ENCODE measurements at regions not wholly inside any gene's neighbourhood (a gene's known extent, or its start where the extent isn't known, plus 50 kb on each side); places are given as distances from the start of the nearest gene placed in this dataset.

GRCh38 chr18:41561961-41562360 lies 393.1 kb upstream of the PIK3C3 start:
- Histone ChIP-seq H3K27ac (ENCODE audit: low read length) (no peak overlapping the region), H3K79me2 (ENCODE audit: low read length) (no peaks in the 10 kb centered on the region), H3K9ac (ENCODE audit: low read length) (no peak overlapping the region), H3K4me2 (ENCODE audit: low read length) (no peak overlapping the region), H3K4me1 (ENCODE audit: insufficient read depth, low read length) (no peaks in the 10 kb centered on the region), H3K27me3 (ENCODE audit: low read length) (no peaks in the 10 kb centered on the region), H3K4me3 (ENCODE audit: low read length) (no peak overlapping the region), H3F3A (ENCODE audit: low read length, unreplicated experiment) (no peaks in the 10 kb centered on the region), H3K36me3 (ENCODE audit: low read depth, low read length) (no peaks in the 10 kb centered on the region), H3K9me2 (replicated peaks; ENCODE audit: low read length) (no peaks in the 10 kb centered on the region), H4K20me1 (ENCODE audit: low read length) (no peaks in the 10 kb centered on the region), H2AFZ (ENCODE audit: low read length) (no peak overlapping the region), H3K9me3 (ENCODE audit: low read length) (no peaks in the 10 kb centered on the region)
- ChIA-PET POLR2A (ENCODE audit: unreplicated experiment) (no interaction called here), CTCF (no interaction called here)
- DNase-seq (no peak), ATAC-seq (no peak)
- no peak for TF ChIP-seq EZH2phosphoT487 (IDR thresholded peaks at IDR 0.05; ENCODE audit: borderline replicate concordance, low read length)
- TF ChIP-seq EZH2 (IDR thresholded peaks at IDR 0.05; ENCODE audit: low read length, unreplicated experiment), result no peak
- no peak for TF ChIP-seq CTCF (conservative IDR thresholded peaks at IDR 0.05; ENCODE audit: low read depth, low read length)
- BruUV-seq (replicated peaks), result no TSS peak
- intact Hi-C loops (cut with micrococcal nuclease), result no loop called here

GRCh38 chr18:41558715-41559114 lies 396.3 kb upstream of the PIK3C3 start:
- Histone ChIP-seq H3K36me3 (ENCODE audit: low read depth, low read length) (no peaks in the 10 kb centered on the region), H3K27ac (ENCODE audit: low read length) (no peak overlapping the region), H4K20me1 (ENCODE audit: low read length) (no peaks in the 10 kb centered on the region), H3K9ac (ENCODE audit: low read length) (no peak overlapping the region), H2AFZ (ENCODE audit: low read length) (no peak overlapping the region), H3K27me3 (ENCODE audit: low read length) (no peaks in the 10 kb centered on the region), H3K9me3 (ENCODE audit: low read length) (no peaks in the 10 kb centered on the region), H3K4me1 (ENCODE audit: insufficient read depth, low read length) (no peaks in the 10 kb centered on the region), H3K4me3 (ENCODE audit: low read length) (no peak overlapping the region), H3K4me2 (ENCODE audit: low read length) (no peak overlapping the region), H3F3A (ENCODE audit: low read length, unreplicated experiment) (no peaks in the 10 kb centered on the region), H3K9me2 (replicated peaks; ENCODE audit: low read length) (no peaks in the 10 kb centered on the region), H3K79me2 (ENCODE audit: low read length) (no peaks in the 10 kb centered on the region)
- BruUV-seq (replicated peaks), result no TSS peak
- POLR2A ChIA-PET (ENCODE audit: unreplicated experiment), result no interaction called here
- CTCF ChIA-PET, result no interaction called here
- DNase-seq (no peak), ATAC-seq (no peak)
- no peak for TF ChIP-seq EZH2phosphoT487 (IDR thresholded peaks at IDR 0.05; ENCODE audit: borderline replicate concordance, low read length)
- no peak for TF ChIP-seq EZH2 (IDR thresholded peaks at IDR 0.05; ENCODE audit: low read length, unreplicated experiment)
- no peak for TF ChIP-seq CTCF (conservative IDR thresholded peaks at IDR 0.05; ENCODE audit: low read depth, low read length)
- intact Hi-C loops (cut with micrococcal nuclease), result no loop called here

- Histone ChIP-seq H3F3A (ENCODE audit: low read length, unreplicated experiment) (no peaks in the 10 kb centered on the region), H3K4me3 (ENCODE audit: low read length) (no peak overlapping the region), H3K79me2 (ENCODE audit: low read length) (no peaks in the 10 kb centered on the region), H3K4me2 (ENCODE audit: low read length) (no peak overlapping the region), H3K4me1 (ENCODE audit: insufficient read depth, low read length) (no peaks in the 10 kb centered on the region), H3K27ac (ENCODE audit: low read length) (no peak overlapping the region), H2AFZ (ENCODE audit: low read length) (no peak overlapping the region), H3K9me3 (ENCODE audit: low read length) (no peaks in the 10 kb centered on the region), H4K20me1 (ENCODE audit: low read length) (no peaks in the 10 kb centered on the region), H3K9me2 (replicated peaks; ENCODE audit: low read length) (no peaks in the 10 kb centered on the region), H3K9ac (ENCODE audit: low read length) (no peak overlapping the region), H3K27me3 (ENCODE audit: low read length) (no peaks in the 10 kb centered on the region), H3K36me3 (ENCODE audit: low read depth, low read length) (no peaks in the 10 kb centered on the region)
- intact Hi-C loops (cut with micrococcal nuclease), result no loop called here
- ChIA-PET CTCF (no interaction called here), POLR2A (ENCODE audit: unreplicated experiment) (no interaction called here)
- ATAC-seq (no peak), DNase-seq (no peak)
- no peak for TF ChIP-seq EZH2 (IDR thresholded peaks at IDR 0.05; ENCODE audit: low read length, unreplicated experiment)
- no peak for TF ChIP-seq EZH2phosphoT487 (IDR thresholded peaks at IDR 0.05; ENCODE audit: borderline replicate concordance, low read length)
- TF ChIP-seq CTCF (conservative IDR thresholded peaks at IDR 0.05; ENCODE audit: low read depth, low read length), result no peak
- BruUV-seq (replicated peaks), result no TSS peak
Measured at GRCh38 chr18:41553716-41554115, 401.3 kb upstream of the PIK3C3 start.
